IMR-90 (cell line): ENCODE measurements at regions not wholly inside any gene's neighbourhood (a gene's known extent, or its start where the extent isn't known, plus 50 kb on each side); places are given as distances from the start of the nearest gene placed in this dataset.

Experiments used
- CTCF ChIP-seq: conservative IDR thresholded peaks from 2 replicates; pipeline ENCODE4 v1.5.1; 2012; ENCODE audit warnings: mild to moderate bottlenecking, low read depth, low read length, improper control_type of control experiment
- POLR2A ChIP-seq: IDR thresholded peaks from 2 replicates; pipeline ENCODE4 v1.6.1; 2012; ENCODE audit warnings: mild to moderate bottlenecking, low read depth, low read length
- USF2 ChIP-seq: fragments of 150-350 bp; IDR thresholded peaks from 2 replicates; pipeline ENCODE4 v1.6.1; 2017; ENCODE audit warnings: mild to moderate bottlenecking, antibody characterized with exemption, low read length, low read depth

- TF ChIP-seq POLR2A, result no peak
- no peak for TF ChIP-seq USF2
- no peak for TF ChIP-seq CTCF
Observed at GRCh38 chr5:101112645-101113044, 209.6 kb upstream of the ST8SIA4 start.
